Suprapubic skin (tissue), 4 donors: ENCODE measurements at regions not wholly inside any gene's neighbourhood (a gene's known extent, or its start where the extent isn't known, plus 50 kb on each side); places are given as distances from the start of the nearest gene placed in this dataset.
"Not testable (repeated sequence)": the region's sequence is repeated elsewhere in the genome, so short reads cannot be mapped to it uniquely, and the experiment has no call there.

Experiments
- DNase-seq, 2 donors: peaks; one replicate each; pipeline ENCODE4 v3.0.0-alpha.2; 2019; ENCODE audit warnings: low spot score in 2 of 2
- H3K27ac ChIP-seq: fragments of 200-600 bp; sonication (generic); one replicate; pipeline ENCODE4 v1.5.1; 2019
- H3K27me3 ChIP-seq: fragments of 200-600 bp; sonication (generic); one replicate; pipeline ENCODE4 v1.5.1; 2019
- H3K36me3 ChIP-seq: fragments of 200-600 bp; sonication (generic); one replicate; pipeline ENCODE4 v1.5.1; 2019
- H3K4me1 ChIP-seq: fragments of 200-600 bp; sonication (generic); one replicate; pipeline ENCODE4 v1.5.1; 2019
- H3K4me3 ChIP-seq: fragments of 200-600 bp; sonication (generic); one replicate; pipeline ENCODE4 v1.5.1; 2019; ENCODE audit warnings: mild to moderate bottlenecking
- H3K9me3 ChIP-seq: fragments of 200-600 bp; sonication (generic); one replicate; pipeline ENCODE4 v1.5.1; 2019
- CTCF ChIP-seq, 2 donors: fragments of 200-600 bp in 1 of 2; fragments of 450-650 bp in 1 of 2; sonication (generic) in 1 of 2; IDR thresholded peaks; one replicate each; pipeline ENCODE4 v1.5.1; 2016 to 2019; ENCODE audit warnings: antibody characterized with exemption in 2 of 2, mild to moderate bottlenecking in 1 of 2, moderate library complexity in 1 of 2
- EP300 ChIP-seq: sonication (generic); formaldehyde crosslinking; IDR thresholded peaks from one replicate; pipeline ENCODE4 v1.6.1; 2017; ENCODE audit warnings: antibody characterized with exemption
- POLR2A ChIP-seq, 2 donors: fragments of 450-650 bp; IDR thresholded peaks; one replicate each; pipeline ENCODE4 v1.6.1; 2017; ENCODE audit warnings: antibody characterized with exemption in 2 of 2, mild to moderate bottlenecking in 2 of 2, moderate library complexity in 2 of 2
- POLR2AphosphoS5 ChIP-seq, 3 donors: sonication (generic); formaldehyde crosslinking; IDR thresholded peaks; one replicate each; pipeline ENCODE4 v1.6.1; 2017; ENCODE audit warnings: antibody characterized with exemption in 3 of 3
- WGBS: methylation state at CpG from one replicate; pipeline ENCODE4 v1.1.5; 2018; 5-methylcytosine and 5-hydroxymethylcytosine counted together

DNA sequence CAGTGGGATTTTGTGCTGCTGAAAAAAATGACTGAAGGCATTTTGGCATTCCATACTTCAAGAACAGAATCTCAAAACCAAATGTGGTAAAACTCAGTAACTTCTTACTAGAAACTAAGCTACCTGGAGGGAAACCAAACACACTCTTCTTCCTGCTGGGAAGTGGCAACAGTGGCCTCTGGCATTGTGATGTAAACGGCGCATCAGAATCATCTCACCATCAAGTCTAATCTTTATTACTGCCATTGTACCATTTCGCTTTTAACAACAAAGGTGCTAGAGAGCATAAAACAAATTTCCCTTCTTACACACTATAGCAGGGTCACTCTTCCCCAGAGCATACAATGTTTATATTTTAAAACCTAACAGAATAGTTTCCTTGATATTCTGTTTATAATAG lies 101.6 kb upstream of the CEP162 start:
- Histone ChIP-seq H3K4me3 (no peak overlapping the region), H3K9me3 (no peaks in the 10 kb centered on the region), H3K27ac (no peak overlapping the region), H3K4me1 (no peaks in the 10 kb centered on the region), H3K27me3 (no peaks in the 10 kb centered on the region), H3K36me3 (no peaks in the 10 kb centered on the region)
- TF ChIP-seq CTCF (IDR thresholded peaks at IDR 0.05) (no peak), POLR2A (IDR thresholded peaks at IDR 0.05) (no peak), EP300 (no peak), POLR2AphosphoS5 (IDR thresholded peaks at IDR 0.05) (no peak)
- WGBS: 69% methylated on average over 3 of the region's 3 CpGs
- no peak for DNase-seq

- H3K27me3 ChIP-seq: no peaks in the 10 kb centered on the region
- no peak for DNase-seq
- H3K27ac ChIP-seq: no peak overlapping the region
- H3K36me3 ChIP-seq: no peaks in the 10 kb centered on the region
- no peaks in the 10 kb centered on the region for H3K4me1 ChIP-seq
- no peaks in the 10 kb centered on the region for H3K9me3 ChIP-seq
- H3K4me3 ChIP-seq: no peak overlapping the region
- WGBS: 76% methylated on average over 2 of the region's 2 CpGs
- TF ChIP-seq POLR2A (IDR thresholded peaks at IDR 0.05) (no peak), POLR2AphosphoS5 (IDR thresholded peaks at IDR 0.05) (no peak), CTCF (IDR thresholded peaks at IDR 0.05) (no peak), EP300 (no peak)
Observed at GRCh38 chr6:84317463-84317862, 90.0 kb upstream of the CEP162 start.

GRCh38 chr6:84314377-84314898 lies 87.0 kb upstream of the CEP162 start:
- 63% methylated on average over 1 of the region's 1 CpG for WGBS
- no peak for DNase-seq
- Histone ChIP-seq H3K27me3 (no peaks in the 10 kb centered on the region), H3K4me3 (no peak overlapping the region), H3K9me3 (no peaks in the 10 kb centered on the region), H3K4me1 (no peaks in the 10 kb centered on the region), H3K27ac (no peak overlapping the region), H3K36me3 (no peaks in the 10 kb centered on the region)
- TF ChIP-seq POLR2A (IDR thresholded peaks at IDR 0.05): no peak
- TF ChIP-seq POLR2AphosphoS5 (IDR thresholded peaks at IDR 0.05): no peak
- no peak for TF ChIP-seq EP300
- no peak for TF ChIP-seq CTCF (IDR thresholded peaks at IDR 0.05)

- H3K36me3 ChIP-seq: no peaks in the 10 kb centered on the region
- no peak for DNase-seq
- WGBS: 50% methylated on average over 2 of the region's 2 CpGs
Observed at GRCh38 chr6:84309336-84309735, 81.9 kb upstream of the CEP162 start.

GRCh38 chr6:84304881-84305280 lies 77.4 kb upstream of the CEP162 start:
- Histone ChIP-seq H3K27ac (no peak overlapping the region), H3K4me1 (no peaks in the 10 kb centered on the region), H3K27me3 (no peaks in the 10 kb centered on the region), H3K9me3 (peaks cover 3% of the 10 kb centered on the region), H3K36me3 (no peaks in the 10 kb centered on the region), H3K4me3 (no peak overlapping the region)
- 53% methylated on average over 3 of the region's 3 CpGs for WGBS
- no peak for DNase-seq
- no peak for TF ChIP-seq POLR2AphosphoS5 (IDR thresholded peaks at IDR 0.05)
- TF ChIP-seq CTCF (IDR thresholded peaks at IDR 0.05): no peak
- no peak for TF ChIP-seq POLR2A (IDR thresholded peaks at IDR 0.05)
- TF ChIP-seq EP300: no peak

More at GRCh38 chr6:84309336-84309735, 81.9 kb upstream of the CEP162 start:
- Histone ChIP-seq H3K27me3 (no peaks in the 10 kb centered on the region), H3K27ac (no peak overlapping the region), H3K4me1 (no peaks in the 10 kb centered on the region), H3K4me3 (no peak overlapping the region), H3K9me3 (no peaks in the 10 kb centered on the region)
- no peak for TF ChIP-seq POLR2AphosphoS5 (IDR thresholded peaks at IDR 0.05)
- TF ChIP-seq POLR2A (IDR thresholded peaks at IDR 0.05): no peak
- no peak for TF ChIP-seq EP300

DNA sequence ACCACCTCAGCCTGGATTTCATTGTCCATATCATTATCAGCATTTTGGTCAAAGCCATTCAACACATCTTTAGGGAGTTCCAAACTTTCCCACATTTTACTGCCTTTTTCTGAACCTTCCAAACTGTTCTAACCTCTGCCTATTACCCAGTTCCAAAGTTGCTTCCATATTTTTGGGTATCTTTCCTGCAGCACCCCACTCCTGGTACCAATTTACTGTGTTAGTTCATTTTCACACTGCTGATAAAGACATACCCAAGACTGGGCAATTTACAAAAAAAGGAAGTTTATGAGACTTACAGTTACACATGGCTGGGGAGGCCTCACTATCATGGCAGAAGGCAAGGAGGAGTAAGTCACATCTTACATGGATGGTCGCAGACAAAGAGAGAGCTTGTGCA lies 63.6 kb upstream of the CEP162 start:
- WGBS: 88% methylated on average over 1 of the region's 1 CpG
- not testable (repeated sequence) for H3K4me3 ChIP-seq, H3K9me3 ChIP-seq, DNase-seq, H3K27ac ChIP-seq, H3K27me3 ChIP-seq, H3K4me1 ChIP-seq, H3K36me3 ChIP-seq
